ENCODE measurements at regions not wholly inside any gene's neighbourhood (a gene's known extent, or its start where the extent isn't known, plus 50 kb on each side); places are given as distances from the start of the nearest gene placed in this dataset.
"Not testable (repeated sequence)": the region's sequence is repeated elsewhere in the genome, so short reads cannot be mapped to it uniquely, and the experiment has no call there.

DNA sequence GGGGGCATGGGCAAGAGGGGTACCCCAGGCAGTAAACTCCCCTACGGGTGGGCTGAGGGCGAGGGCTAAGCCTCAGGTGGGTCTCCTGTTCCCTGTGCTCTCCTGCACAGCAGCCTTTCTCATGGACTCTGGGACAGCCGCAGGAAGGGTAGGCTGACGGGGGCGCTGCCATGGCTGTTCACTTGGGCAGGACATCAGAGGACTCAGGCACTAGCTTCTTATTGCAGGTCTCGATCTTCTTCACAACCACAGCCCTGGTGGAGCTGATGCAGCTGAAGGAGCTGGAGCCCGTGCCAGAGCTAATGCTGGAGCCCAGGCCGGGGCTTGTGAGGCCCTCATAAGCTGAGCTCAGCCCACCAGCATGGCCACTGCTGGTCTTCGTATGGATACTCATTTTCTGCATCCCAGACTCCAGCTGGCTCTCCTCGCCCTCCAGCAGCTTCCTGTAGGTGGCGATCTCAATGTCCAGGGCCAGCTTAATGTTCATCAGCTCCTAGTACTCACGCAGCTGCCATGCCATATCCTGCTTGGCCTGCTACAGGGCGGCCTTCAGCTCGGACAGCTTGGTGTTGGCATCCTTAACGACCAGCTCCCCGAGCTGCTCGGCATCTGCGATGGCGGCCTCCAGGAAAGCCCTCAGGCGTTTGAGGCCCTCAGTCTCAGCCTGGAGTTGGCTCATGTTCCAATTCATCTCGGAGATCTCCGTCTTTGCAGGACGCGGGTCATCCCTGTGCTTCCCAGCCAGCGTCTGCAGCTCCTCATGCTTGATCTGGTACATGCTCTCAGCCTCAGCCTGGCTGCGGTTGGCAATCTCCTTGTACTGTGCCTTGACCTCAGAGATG, 359.8 kb upstream of the SETBP1 start:
- DNase-seq (ENCODE audit: low read depth in 2 of 2), result no peak

GRCh38 chr18:44321868-44322590, 358.7 kb upstream of the SETBP1 start:
- DNase-seq (ENCODE audit: low read depth in 2 of 2), result no peak

DNA sequence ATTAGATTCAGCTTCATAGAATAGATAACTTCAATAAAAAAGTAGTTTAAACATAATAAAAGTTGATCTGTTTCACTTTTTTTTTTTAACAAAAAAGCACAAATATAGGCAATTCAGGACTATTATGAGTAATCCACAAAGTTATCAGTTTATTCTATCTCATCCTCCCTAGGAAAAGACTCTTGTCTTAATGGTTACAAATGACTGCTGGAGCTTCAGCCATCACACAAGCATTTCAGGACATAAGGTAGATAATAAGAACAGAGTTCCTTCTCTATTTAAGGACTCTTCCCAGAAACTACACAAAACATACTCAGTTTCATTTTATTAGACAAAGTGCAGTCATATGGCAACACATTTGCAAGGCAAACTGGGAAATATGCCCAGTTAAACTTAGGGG, 357.6 kb upstream of the SETBP1 start:
- DNase-seq (ENCODE audit: low read depth in 2 of 2), result no peak

GRCh38 chr18:44324361-44324760, 356.3 kb upstream of the SETBP1 start:
- DNase-seq (ENCODE audit: low read depth in 2 of 2), result no peak

GRCh38 chr18:44325903-44326635, 354.6 kb upstream of the SETBP1 start:
- DNase-seq (ENCODE audit: low read depth in 2 of 2), result peak in 1 of 2 donors; percentile 2

DNA sequence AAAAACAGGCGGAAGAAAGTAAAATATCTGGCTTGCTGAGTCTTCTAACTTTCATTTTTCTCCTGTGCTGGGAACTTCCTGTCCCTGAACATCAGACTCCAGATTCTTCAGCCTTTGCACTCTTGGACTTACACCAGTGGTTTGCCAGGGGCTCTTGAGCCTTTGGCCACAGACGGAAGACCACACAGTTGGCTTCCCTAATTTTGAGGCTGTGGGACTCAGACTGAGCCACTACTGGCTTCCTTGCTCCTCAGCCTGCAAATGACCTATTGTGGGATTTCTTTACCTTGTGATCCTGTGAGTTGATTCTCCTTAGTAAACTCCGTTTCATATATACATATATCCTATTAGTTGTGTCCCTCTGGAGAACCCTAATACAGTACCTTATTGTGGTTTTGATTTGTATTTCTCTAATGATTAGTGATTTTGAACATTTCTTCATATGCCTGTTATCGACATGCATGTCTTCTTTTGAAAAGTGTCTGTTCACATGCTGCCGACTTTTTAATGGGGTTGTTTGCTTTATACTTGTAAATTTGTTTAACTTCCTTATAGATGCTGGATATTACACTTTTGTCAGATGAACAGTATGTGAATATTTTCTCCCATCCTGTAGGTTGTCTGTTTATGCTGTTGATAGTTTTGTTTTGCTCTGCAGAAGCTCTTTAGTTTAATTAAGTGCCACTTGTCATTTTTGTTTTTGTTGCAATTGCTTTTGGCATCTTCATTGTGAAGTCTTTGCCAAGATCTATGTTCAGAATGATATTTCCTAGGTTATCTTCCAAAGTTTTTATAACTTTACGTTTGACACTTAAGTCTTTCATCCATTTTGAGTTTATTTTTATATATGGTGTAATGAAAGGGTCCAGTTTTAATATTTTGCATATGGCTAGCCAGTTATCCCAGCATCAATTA, 348.8 kb upstream of the SETBP1 start:
- no peak for DNase-seq (ENCODE audit: low read depth in 2 of 2)

- no peak for DNase-seq (ENCODE audit: low read depth in 2 of 2)
Observed at GRCh38 chr18:44341759-44342158, 338.9 kb upstream of the SETBP1 start.

DNA sequence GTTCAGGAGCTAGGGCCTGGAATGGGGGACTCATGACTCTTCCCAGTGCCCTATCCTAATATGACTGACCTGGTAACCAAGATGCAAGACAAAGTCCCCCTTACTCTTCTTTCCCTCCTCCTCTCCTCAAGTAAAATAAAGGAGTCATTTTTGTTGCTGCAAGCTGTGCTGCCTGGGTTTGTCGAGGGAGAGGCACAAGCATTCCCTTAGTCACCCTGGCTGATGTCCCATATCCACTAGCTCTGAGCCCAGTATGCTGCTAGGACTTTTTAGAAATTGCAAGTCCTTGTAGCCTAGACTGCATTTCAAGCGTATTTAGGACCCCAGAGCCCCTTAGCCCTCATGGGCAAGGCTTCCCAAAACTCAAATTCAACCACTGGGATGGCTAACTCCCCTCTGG, 338.5 kb upstream of the SETBP1 start:
- no peak for DNase-seq (ENCODE audit: low read depth in 2 of 2)

DNA sequence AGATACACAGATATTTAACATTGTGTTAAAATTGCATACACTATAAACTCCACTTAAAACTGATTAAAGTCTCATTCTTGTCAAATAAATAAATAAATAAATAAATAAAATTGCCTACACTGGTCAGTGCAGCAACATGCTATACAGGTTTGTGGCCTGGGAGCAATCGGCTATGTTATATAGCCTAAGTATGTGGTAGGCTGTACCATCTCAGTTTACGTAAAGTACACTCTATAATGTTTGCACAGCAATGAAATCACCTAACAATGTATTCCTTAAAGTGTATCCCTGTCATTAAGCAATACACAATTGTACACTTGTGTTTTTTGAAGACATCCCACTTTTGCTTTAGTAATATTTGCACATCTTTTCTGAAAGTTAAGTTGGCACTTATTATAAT, 337.7 kb upstream of the SETBP1 start:
- DNase-seq (ENCODE audit: low read depth in 2 of 2), result no peak

DNA sequence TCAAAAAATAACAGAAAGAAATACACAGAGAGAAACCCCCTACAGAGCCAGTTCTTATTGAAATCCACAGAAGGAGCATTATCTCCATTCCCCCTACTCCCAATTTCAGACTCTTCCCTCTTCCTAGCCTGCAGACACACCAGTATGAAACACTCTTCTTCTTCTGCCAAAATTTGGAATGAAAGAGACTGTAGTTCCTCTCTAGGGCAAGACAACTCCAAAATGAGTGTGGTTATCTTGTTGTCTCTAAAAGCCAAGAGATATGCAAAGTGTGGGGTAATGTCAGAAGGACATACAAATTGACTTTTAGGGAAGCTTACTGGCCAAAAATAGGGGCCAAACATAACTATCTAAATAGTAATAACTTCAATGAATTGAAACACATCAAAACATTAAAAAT, 337.1 kb upstream of the SETBP1 start:
- DNase-seq (ENCODE audit: low read depth in 2 of 2), result no peak

- no peak for DNase-seq (ENCODE audit: low read depth in 2 of 2)
Observed at GRCh38 chr18:44356566-44357157, 324.0 kb upstream of the SETBP1 start.

DNA sequence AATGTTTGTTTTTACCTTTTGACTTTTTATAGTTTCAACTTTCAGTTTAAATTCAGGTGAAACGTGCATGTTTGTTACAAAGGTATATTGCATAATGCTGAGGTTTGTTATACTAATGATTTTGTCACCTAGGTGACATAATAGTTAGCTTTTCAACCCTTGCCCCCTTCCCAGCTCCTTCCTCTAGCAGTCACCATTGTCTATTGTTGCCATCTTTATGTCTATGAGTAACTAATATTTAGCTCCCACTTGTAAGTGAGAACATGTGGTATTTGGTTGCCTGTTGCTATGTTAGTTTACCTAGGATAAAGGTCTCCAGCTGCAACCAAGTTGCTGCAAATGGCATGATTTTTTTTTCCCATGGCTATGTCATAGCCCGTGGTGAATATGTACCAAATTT, 322.3 kb upstream of the SETBP1 start:
- DNase-seq (ENCODE audit: low read depth in 2 of 2), result no peak

DNA sequence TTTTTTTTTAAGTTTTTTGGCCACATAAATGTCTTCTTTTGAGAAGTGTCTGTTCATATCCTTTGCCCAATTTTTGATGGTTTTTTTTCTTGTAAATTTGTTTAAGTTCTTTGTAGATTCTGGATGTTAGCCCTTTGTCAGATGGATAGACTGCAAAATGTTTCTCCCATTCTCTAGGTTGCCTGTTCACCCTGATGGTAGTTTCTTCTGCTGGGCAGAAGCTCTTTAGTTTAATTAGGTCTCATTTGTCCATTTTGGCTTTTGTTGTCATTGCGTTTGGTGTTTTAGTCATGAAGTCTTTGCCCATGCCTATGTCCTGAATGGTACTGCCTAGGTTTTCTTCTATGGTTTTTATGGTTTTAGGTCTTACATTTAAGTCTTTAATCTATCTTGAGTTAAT, 320.9 kb upstream of the SETBP1 start:
- DNase-seq (ENCODE audit: low read depth in 2 of 2), result not testable (repeated sequence)

DNA sequence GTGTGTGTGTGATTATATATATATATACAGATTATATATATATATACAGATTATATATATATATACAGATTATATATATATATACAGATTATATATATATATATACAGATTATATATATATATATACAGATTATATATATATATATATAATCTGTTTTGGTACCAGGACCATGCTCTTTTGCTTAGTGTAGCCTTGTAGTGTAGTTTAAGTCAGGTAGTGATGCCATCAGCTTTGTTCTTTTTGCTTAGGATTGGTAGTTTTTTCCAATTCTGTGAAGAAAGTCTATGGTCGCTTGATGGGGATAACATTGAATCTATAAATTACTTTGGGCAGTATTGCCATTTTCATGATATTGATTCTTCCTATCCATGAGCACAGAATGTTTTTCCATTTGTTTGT, 318.5 kb upstream of the SETBP1 start:
- DNase-seq (ENCODE audit: low read depth in 2 of 2), result not testable (repeated sequence)

GRCh38 chr18:44370861-44371260, 309.8 kb upstream of the SETBP1 start:
- no peak for DNase-seq (ENCODE audit: low read depth in 2 of 2)

- DNase-seq (ENCODE audit: low read depth in 2 of 2), result no peak
Observed at GRCh38 chr18:44374966-44375365, 305.7 kb upstream of the SETBP1 start.

- no peak for DNase-seq (ENCODE audit: low read depth in 2 of 2)
Observed at GRCh38 chr18:44386401-44386800, 294.3 kb upstream of the SETBP1 start.

GRCh38 chr18:44388329-44388728, 292.4 kb upstream of the SETBP1 start:
- no peak for DNase-seq (ENCODE audit: low read depth in 2 of 2)

- no peak for DNase-seq (ENCODE audit: low read depth in 2 of 2)
Observed at GRCh38 chr18:44392933-44393332, 287.8 kb upstream of the SETBP1 start.

- no peak for DNase-seq (ENCODE audit: low read depth in 2 of 2)
Observed at GRCh38 chr18:44393406-44393805, 287.3 kb upstream of the SETBP1 start.

GRCh38 chr18:44396550-44396949, 284.1 kb upstream of the SETBP1 start:
- no peak for DNase-seq (ENCODE audit: low read depth in 2 of 2)
